NCI-H2196 (cell line): ENCODE measurements at regions not wholly inside any gene's neighbourhood (a gene's known extent, or its start where the extent isn't known, plus 50 kb on each side); places are given as distances from the start of the nearest gene placed in this dataset.
"Not testable (repeated sequence)": the region's sequence is repeated elsewhere in the genome, so short reads cannot be mapped to it uniquely, and the experiment has no call there.

Experiments used
- DNase-seq: peaks from one replicate; lab custom pipeline; 2025; ENCODE audit not compliant: unreplicated experiment; lab: John Stamatoyannopoulos, UW

GRCh38 chr4:28845158-28845557 lies 1875.0 kb upstream of the PCDH7 start:
- DNase-seq = no peak

GRCh38 chr4:28857028-28857427 lies 1863.1 kb upstream of the PCDH7 start:
- not testable (repeated sequence) for DNase-seq

- no peak for DNase-seq
These were observed 1851.3 kb upstream of the PCDH7 start for GRCh38 chr4:28868841-28869240.

- no peak for DNase-seq
These were observed 1841.0 kb upstream of the PCDH7 start for GRCh38 chr4:28879178-28879577.

GRCh38 chr4:28879900-28880299 lies 1840.3 kb upstream of the PCDH7 start:
- no peak for DNase-seq

- DNase-seq = no peak
These were observed 1837.0 kb upstream of the PCDH7 start for GRCh38 chr4:28883211-28883610.

GRCh38 chr4:28886934-28887333 lies 1833.2 kb upstream of the PCDH7 start:
- DNase-seq = no peak

GRCh38 chr4:28890949-28891775 lies 1829.0 kb upstream of the PCDH7 start:
- no peak for DNase-seq

GRCh38 chr4:28913466-28913865 lies 1806.7 kb upstream of the PCDH7 start:
- DNase-seq = no peak

GRCh38 chr4:28916585-28916984 lies 1803.6 kb upstream of the PCDH7 start:
- DNase-seq = no peak

GRCh38 chr4:28918871-28919270 lies 1801.3 kb upstream of the PCDH7 start:
- no peak for DNase-seq

GRCh38 chr4:28921886-28922285 lies 1798.3 kb upstream of the PCDH7 start:
- DNase-seq = no peak

- DNase-seq = no peak
These were observed 1794.0 kb upstream of the PCDH7 start for GRCh38 chr4:28926156-28926555.

GRCh38 chr4:28942631-28943030 lies 1777.5 kb upstream of the PCDH7 start:
- no peak for DNase-seq

GRCh38 chr4:28947374-28947773 lies 1772.8 kb upstream of the PCDH7 start:
- DNase-seq = no peak

- no peak for DNase-seq
These were observed 1771.7 kb upstream of the PCDH7 start for GRCh38 chr4:28948501-28948900.

- DNase-seq = no peak
These were observed 1753.2 kb upstream of the PCDH7 start for GRCh38 chr4:28966982-28967381.

GRCh38 chr4:28973587-28974350 lies 1746.4 kb upstream of the PCDH7 start:
- no peak for DNase-seq

- DNase-seq = no peak
These were observed 1743.8 kb upstream of the PCDH7 start for GRCh38 chr4:28976369-28976768.

GRCh38 chr4:29002151-29002550 lies 1718.0 kb upstream of the PCDH7 start:
- no peak for DNase-seq

- DNase-seq = no peak
These were observed 1714.3 kb upstream of the PCDH7 start for GRCh38 chr4:29005838-29006237.

GRCh38 chr4:29009908-29010307 lies 1710.3 kb upstream of the PCDH7 start:
- DNase-seq = no peak
